AG09319 (cell line): ENCODE measurements at regions not wholly inside any gene's neighbourhood (a gene's known extent, or its start where the extent isn't known, plus 50 kb on each side); places are given as distances from the start of the nearest gene placed in this dataset.
A peak's percentile ranks its signal among the peaks of the same experiment; 100 is the strongest.
"Not testable (repeated sequence)": the region's sequence is repeated elsewhere in the genome, so short reads cannot be mapped to it uniquely, and the experiment has no call there.

ENCODE experiments used
- DNase-seq: peaks from one replicate; pipeline ENCODE4 v3.0.0-alpha.2; 2010; ENCODE audit warnings: low read depth; ENCODE audit errors: extremely low read depth
- CTCF ChIP-seq: IDR thresholded peaks from 2 replicates; pipeline ENCODE4 v1.5.1; 2011; ENCODE audit warnings: low read depth, mild to moderate bottlenecking, inconsistent platforms, low read length, moderate library complexity

DNA sequence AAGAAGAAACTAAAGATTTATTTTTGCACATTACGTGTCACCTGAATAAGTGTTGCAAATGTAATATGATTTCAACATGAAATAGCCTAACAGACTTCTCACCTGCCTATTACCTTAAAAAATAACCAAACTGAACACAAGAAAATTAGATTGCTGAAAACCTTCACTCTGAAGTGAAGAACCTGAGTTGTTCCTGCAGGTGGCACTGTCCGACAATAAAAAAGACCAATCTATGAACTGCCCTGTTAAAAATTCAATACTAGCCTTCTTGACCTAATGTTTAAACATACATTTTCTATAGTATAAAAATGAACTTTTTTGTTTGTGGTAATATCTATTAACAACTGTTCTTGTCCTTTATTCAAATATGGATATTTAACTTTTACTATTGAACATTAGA lies 69.2 kb upstream of the PNPLA4 start:
- peak; percentile 41 for TF ChIP-seq CTCF
- DNase-seq: no peak

DNA sequence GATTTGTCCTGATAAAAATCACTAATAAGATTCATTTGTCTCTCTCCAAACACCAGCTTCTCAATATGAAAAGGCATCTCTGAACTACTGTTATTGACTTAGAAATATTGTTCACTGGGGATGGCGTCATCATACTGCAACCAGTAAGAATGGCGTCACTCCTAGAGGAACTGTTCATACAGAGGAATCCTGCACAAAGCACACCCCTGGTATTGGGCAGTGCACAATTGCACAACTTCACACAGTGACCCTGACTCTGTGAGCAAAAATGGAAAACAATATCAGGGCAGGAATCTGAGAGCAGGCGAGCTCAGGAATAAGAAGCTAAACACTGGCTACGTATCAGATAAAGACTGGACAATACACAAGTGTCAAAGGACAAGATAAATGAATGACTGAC lies 66.7 kb upstream of the PNPLA4 start:
- no peak for DNase-seq
- TF ChIP-seq CTCF: no peak

DNA sequence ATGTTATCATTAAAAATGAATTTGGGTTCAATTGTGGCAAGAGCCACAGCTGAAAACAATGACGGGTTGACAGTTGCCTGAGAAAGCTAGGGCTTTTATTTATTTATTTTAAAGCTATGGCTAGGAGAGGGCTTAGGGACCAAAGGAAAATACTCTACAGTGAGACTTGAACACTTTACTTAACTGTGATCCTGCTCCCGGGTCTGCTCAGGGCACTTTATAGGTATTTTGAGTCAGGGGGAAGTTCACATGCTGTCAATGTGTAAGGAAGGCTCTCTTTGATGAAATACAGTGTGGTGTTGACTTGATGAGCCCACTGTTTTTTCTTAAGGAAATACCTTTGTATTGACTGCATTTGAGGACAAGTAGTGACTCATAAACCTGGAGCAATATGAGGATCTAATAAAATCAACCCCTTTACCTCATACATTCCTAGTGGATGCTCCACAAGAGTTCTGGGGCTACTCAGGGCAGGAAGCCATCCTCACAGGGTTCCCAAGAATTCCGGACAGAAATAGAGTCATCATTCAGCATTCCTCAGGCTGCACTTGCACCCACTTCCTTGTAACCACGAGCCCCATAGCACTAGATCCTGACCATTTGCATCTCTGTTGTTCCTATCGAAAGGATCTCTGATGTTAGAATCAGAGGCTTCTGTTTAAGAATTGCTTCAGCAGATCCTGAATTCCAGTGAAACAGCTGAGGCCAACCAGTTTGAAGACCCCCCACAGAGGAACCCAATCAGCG lies 61.0 kb upstream of the PNPLA4 start:
- DNase-seq: not testable (repeated sequence)

GRCh38 chrX:7987160-7988012 lies 60.2 kb upstream of the PNPLA4 start:
- DNase-seq: no peak

GRCh38 chrX:7986738-7987137 lies 59.5 kb upstream of the PNPLA4 start:
- DNase-seq: not testable (repeated sequence)

More at GRCh38 chrX:7987160-7988012, 60.2 kb upstream of the PNPLA4 start:
- no peak for TF ChIP-seq CTCF

- no peak for TF ChIP-seq CTCF
- DNase-seq: no peak
Measured at GRCh38 chrX:7985568-7985967, 58.4 kb upstream of the PNPLA4 start.

- DNase-seq: no peak
- TF ChIP-seq CTCF: no peak
Measured at GRCh38 chrX:7983581-7983980, 56.4 kb upstream of the PNPLA4 start.
